ENCODE measurements at regions not wholly inside any gene's neighbourhood (a gene's known extent, or its start where the extent isn't known, plus 50 kb on each side); places are given as distances from the start of the nearest gene placed in this dataset.

GRCh38 chr5:17012289-17012688 is 76.2 kb upstream of the MYO10 start:
- POLR2A ChIA-PET: no interaction called here
- intact Hi-C loops (cut with micrococcal nuclease): no loop called here
- TF ChIP-seq CTCF (IDR thresholded peaks at IDR 0.05): no peak
- Mint-ChIP-seq H3K4me3 (no peak overlapping the region), H3K4me1 (ENCODE audit: low read depth) (no peaks in the 10 kb centered on the region), H3K27me3 (no peaks in the 10 kb centered on the region), H3K27ac (no peak overlapping the region), H3K9me3 (no peaks in the 10 kb centered on the region), H3K36me3 (ENCODE audit: low read depth) (no peaks in the 10 kb centered on the region)
- CTCF ChIA-PET: no interaction called here
- no peak for ATAC-seq
- DNase-seq: no peak

DNA sequence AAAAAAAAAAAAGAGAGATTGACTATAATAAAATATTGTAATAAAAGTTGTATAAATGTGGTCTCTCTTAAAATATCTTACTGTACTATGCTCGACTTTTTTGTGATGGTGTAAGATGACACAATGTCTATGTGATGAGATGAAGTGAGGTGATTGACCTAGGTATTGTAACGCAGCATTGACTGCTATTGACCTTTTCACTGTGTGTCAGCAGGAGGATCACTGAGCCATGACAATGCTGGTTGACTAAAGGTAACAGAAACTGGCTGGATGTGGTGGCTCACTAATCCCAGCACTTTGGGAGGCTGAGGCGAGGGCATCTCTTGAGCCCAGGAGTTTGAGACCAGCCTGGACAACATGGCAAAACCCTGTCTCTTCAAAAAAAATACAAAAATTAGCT is 78.6 kb upstream of the MYO10 start:
- no peaks in the 10 kb centered on the region for H3K4me1 Mint-ChIP-seq (ENCODE audit: low read depth)
- intact Hi-C loops (cut with micrococcal nuclease): no loop called here
- no peaks in the 10 kb centered on the region for H3K9me3 Mint-ChIP-seq
- ChIA-PET CTCF (no interaction called here), POLR2A (no interaction called here)
- no peak overlapping the region for H3K27ac Mint-ChIP-seq
- H3K4me3 Mint-ChIP-seq: no peak overlapping the region
- no peak for ATAC-seq
- no peak for TF ChIP-seq CTCF (IDR thresholded peaks at IDR 0.05)
- peaks cover 2% of the 10 kb centered on the region for H3K27me3 Mint-ChIP-seq
- DNase-seq: no peak
- no peaks in the 10 kb centered on the region for H3K36me3 Mint-ChIP-seq (ENCODE audit: low read depth)

DNA sequence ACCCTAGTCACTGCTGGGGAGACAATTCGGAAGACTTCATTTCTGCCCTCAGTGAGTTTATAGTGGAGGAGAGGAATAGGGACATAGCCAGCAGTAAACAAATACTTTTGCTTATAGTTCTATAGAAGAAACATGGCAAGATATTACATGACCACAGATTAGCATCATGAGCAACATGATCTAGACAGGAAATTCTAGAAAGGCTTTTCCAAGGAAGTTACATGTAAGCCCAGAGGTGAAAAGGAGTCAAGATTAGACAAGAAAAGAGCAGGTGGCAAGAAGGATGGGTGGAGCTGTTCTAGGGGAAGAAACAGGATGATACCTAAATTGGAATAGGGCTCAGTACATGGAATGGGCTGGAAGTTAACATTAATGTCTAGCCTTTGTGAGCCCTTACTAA is 82.8 kb upstream of the MYO10 start:
- ChIA-PET POLR2A (interaction anchor here (0.5 kb wide), 1 partner anchor 40 kb away, joined by 3 read pairs; no protein-coding TSS in a partner anchor), CTCF (interaction anchor here (0.6 kb wide), 1 partner anchor 349 kb away, joined by 3 read pairs; no protein-coding TSS in a partner anchor)
- Mint-ChIP-seq H3K4me3 (no peak overlapping the region), H3K27ac (no peak overlapping the region), H3K36me3 (ENCODE audit: low read depth) (no peaks in the 10 kb centered on the region), H3K4me1 (ENCODE audit: low read depth) (no peaks in the 10 kb centered on the region), H3K9me3 (no peaks in the 10 kb centered on the region), H3K27me3 (peaks cover 2% of the 10 kb centered on the region)
- DNase-seq (no peak), ATAC-seq (no peak)
- intact Hi-C loops (cut with micrococcal nuclease): no loop called here
- no peak for TF ChIP-seq CTCF (IDR thresholded peaks at IDR 0.05)

DNA sequence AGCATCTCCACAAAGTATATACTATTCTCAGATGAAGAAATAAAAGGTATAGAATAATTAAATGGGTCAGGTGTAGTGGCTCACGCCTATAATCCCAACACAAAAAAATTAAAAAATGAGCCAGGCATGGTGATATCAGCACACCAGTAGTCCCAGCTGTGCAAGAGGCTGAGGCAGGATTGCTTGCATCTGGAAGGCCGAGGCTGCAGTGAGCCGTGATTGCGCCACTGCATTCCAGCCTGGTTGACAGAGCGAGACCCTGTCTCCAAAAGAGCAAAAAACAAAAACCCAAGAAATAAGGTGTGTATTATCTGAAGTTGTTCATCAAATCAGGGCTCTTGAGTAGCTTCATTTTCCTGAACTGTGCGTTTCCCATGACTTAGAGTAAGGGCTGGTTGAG is 83.2 kb upstream of the MYO10 start:
- TF ChIP-seq CTCF (IDR thresholded peaks at IDR 0.05): no peak
- POLR2A ChIA-PET: interaction anchor here (0.5 kb wide), 1 partner anchor 40 kb away, joined by 3 read pairs; no protein-coding TSS in a partner anchor
- Mint-ChIP-seq H3K9me3 (no peaks in the 10 kb centered on the region), H3K36me3 (ENCODE audit: low read depth) (no peaks in the 10 kb centered on the region), H3K27me3 (peaks cover 2% of the 10 kb centered on the region), H3K4me3 (no peak overlapping the region), H3K4me1 (ENCODE audit: low read depth) (no peaks in the 10 kb centered on the region), H3K27ac (no peak overlapping the region)
- no peak for ATAC-seq
- DNase-seq: no peak
- CTCF ChIA-PET: no interaction called here
- intact Hi-C loops (cut with micrococcal nuclease): no loop called here

- CTCF ChIA-PET: no interaction called here
Measured at GRCh38 chr5:17020678-17021601, 84.9 kb upstream of the MYO10 start.

More at GRCh38 chr5:17020678-17021601, 84.9 kb upstream of the MYO10 start:
- Mint-ChIP-seq H3K9me3 (no peaks in the 10 kb centered on the region), H3K4me1 (ENCODE audit: low read depth) (no peaks in the 10 kb centered on the region), H3K4me3 (no peak overlapping the region), H3K36me3 (ENCODE audit: low read depth) (no peaks in the 10 kb centered on the region), H3K27me3 (peaks cover 2% of the 10 kb centered on the region), H3K27ac (no peak overlapping the region)
- ATAC-seq (no peak), DNase-seq (no peak)
- no peak for TF ChIP-seq CTCF (IDR thresholded peaks at IDR 0.05)
- intact Hi-C loops (cut with micrococcal nuclease): no loop called here
- POLR2A ChIA-PET: no interaction called here

Data from activated CD8-positive, alpha-beta T cell treated with anti-CD3 and anti-CD28 coated beads for 36 hours (primary cell).